ENCODE measurements at regions not wholly inside any gene's neighbourhood (a gene's known extent, or its start where the extent isn't known, plus 50 kb on each side); places are given as distances from the start of the nearest gene placed in this dataset.

DNA sequence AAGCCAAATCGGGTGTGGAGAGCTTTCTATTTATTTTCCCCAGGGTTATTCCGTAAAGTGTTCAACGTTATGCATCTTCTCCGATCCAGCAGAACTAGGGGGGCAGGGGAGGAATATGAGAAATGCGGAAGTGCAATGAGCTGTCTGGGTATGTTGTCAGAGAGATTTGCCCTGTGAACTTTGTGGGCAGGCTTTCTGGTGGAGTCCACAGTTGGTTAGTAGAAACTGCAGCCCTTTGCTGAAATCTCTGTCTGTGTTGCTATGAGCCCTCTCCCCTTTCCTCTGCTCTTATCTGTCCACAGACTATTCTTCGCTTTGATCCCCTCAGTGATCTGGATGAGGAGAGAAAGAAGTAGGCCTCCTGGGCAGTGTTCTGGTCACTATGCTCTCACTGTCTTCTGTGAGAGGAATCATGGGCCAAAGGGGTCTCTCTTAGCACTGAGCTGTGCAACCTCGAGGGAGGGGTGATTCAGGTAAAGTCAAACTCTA is 158.9 kb upstream of the FUT9 start (continued):
- TF ChIP-seq ZNF34 (CRISPR knock-in tag; IDR thresholded peaks at IDR 0.05; ENCODE audit: borderline replicate concordance) (no peak), PHF8 (CRISPR knock-in tag; IDR thresholded peaks at IDR 0.05) (peak; percentile 56; the same call in 1 of the 2 replicates), TCF7L2 (IDR thresholded peaks at IDR 0.05; ENCODE audit: low read depth, low read length) (no peak), PITX1 (CRISPR knock-in tag; IDR thresholded peaks at IDR 0.05) (peak; percentile 93), SRF (IDR thresholded peaks at IDR 0.05; ENCODE audit: low read depth, low read length) (no peak), ZC3H13 (CRISPR knock-in tag; IDR thresholded peaks at IDR 0.05) (no peak), RARA (CRISPR knock-in tag; IDR thresholded peaks at IDR 0.05) (peak; percentile 46), TOE1 (CRISPR knock-in tag; IDR thresholded peaks at IDR 0.05) (no peak), ZBTB38 (CRISPR knock-in tag; IDR thresholded peaks at IDR 0.05) (no peak), JUND (CRISPR knock-in tag; IDR thresholded peaks at IDR 0.05) (no peak), KMT2B (CRISPR knock-in tag; IDR thresholded peaks at IDR 0.05) (no peak), STAG1 (CRISPR knock-in tag; IDR thresholded peaks at IDR 0.05) (no peak), ZNF569 (CRISPR knock-in tag; IDR thresholded peaks at IDR 0.05; ENCODE audit: borderline replicate concordance) (no peak), ZNF598 (CRISPR knock-in tag; IDR thresholded peaks at IDR 0.05; ENCODE audit: borderline replicate concordance) (no peak), RARG (CRISPR knock-in tag; IDR thresholded peaks at IDR 0.05; ENCODE audit: low read depth) (no peak), MED8 (CRISPR knock-in tag; IDR thresholded peaks at IDR 0.05; ENCODE audit: insufficient replicate concordance) (peak; percentile 35), GTF3A (CRISPR knock-in tag; conservative IDR thresholded peaks at IDR 0.05) (no peak), PHF21A (CRISPR knock-in tag; IDR thresholded peaks at IDR 0.05) (peak; percentile 53; the same call in 1 of the 2 replicates), TEAD3 (CRISPR knock-in tag; optimal IDR thresholded peaks at IDR 0.05; ENCODE audit: borderline replicate concordance) (peak; percentile 93), TBX2 (CRISPR knock-in tag; IDR thresholded peaks at IDR 0.05; ENCODE audit: borderline replicate concordance) (peak; percentile 29; the same call in 1 of the 2 replicates), TRIM24 (CRISPR knock-in tag; IDR thresholded peaks at IDR 0.05) (no peak), TAF1 (CRISPR knock-in tag; IDR thresholded peaks at IDR 0.05) (peak; percentile 50; the same call in 1 of the 2 replicates), HCFC1 (IDR thresholded peaks at IDR 0.05; ENCODE audit: low read depth, low read length) (no peak), ZNF709 (CRISPR knock-in tag; IDR thresholded peaks at IDR 0.05) (0 out of 2 replicates have a peak, but pooled peaks have one; percentile 40), ZNF160 (CRISPR knock-in tag; IDR thresholded peaks at IDR 0.05) (peak; percentile 87; the same call in 1 of the 2 replicates), ZFAT (CRISPR knock-in tag; conservative IDR thresholded peaks at IDR 0.05) (no peak)
- TF ChIP-seq, protein P1, sequence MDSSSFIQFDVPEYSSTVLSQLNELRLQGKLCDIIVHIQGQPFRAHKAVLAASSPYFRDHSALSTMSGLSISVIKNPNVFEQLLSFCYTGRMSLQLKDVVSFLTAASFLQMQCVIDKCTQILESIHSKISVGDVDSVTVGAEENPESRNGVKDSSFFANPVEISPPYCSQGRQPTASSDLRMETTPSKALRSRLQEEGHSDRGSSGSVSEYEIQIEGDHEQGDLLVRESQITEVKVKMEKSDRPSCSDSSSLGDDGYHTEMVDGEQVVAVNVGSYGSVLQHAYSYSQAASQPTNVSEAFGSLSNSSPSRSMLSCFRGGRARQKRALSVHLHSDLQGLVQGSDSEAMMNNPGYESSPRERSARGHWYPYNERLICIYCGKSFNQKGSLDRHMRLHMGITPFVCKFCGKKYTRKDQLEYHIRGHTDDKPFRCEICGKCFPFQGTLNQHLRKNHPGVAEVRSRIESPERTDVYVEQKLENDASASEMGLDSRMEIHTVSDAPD (CRISPR knock-in tag; IDR thresholded peaks at IDR 0.05), result no peak
- TF ChIP-seq, protein P2, sequence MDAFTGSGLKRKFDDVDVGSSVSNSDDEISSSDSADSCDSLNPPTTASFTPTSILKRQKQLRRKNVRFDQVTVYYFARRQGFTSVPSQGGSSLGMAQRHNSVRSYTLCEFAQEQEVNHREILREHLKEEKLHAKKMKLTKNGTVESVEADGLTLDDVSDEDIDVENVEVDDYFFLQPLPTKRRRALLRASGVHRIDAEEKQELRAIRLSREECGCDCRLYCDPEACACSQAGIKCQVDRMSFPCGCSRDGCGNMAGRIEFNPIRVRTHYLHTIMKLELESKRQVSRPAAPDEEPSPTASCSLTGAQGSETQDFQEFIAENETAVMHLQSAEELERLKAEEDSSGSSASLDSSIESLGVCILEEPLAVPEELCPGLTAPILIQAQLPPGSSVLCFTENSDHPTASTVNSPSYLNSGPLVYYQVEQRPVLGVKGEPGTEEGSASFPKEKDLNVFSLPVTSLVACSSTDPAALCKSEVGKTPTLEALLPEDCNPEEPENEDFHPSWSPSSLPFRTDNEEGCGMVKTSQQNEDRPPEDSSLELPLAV (CRISPR knock-in tag; conservative IDR thresholded peaks at IDR 0.05; ENCODE audit: low read depth), result no peak
- TF ChIP-seq, protein P3, sequence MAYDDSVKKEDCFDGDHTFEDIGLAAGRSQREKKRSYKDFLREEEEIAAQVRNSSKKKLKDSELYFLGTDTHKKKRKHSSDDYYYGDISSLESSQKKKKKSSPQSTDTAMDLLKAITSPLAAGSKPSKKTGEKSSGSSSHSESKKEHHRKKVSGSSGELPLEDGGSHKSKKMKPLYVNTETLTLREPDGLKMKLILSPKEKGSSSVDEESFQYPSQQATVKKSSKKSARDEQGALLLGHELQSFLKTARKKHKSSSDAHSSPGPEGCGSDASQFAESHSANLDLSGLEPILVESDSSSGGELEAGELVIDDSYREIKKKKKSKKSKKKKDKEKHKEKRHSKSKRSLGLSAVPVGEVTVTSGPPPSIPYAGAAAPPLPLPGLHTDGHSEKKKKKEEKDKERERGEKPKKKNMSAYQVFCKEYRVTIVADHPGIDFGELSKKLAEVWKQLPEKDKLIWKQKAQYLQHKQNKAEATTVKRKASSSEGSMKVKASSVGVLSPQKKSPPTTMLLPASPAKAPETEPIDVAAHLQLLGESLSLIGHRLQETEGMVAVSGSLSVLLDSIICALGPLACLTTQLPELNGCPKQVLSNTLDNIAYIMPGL (CRISPR knock-in tag; IDR thresholded peaks at IDR 0.05; ENCODE audit: borderline replicate concordance in 1 of 2, low read depth in 1 of 2), result peak; percentile 18 to 49; a peak in 2 of 4 replicates

Measured in HepG2 (cell line).